ENCODE measurements at regions not wholly inside any gene's neighbourhood (a gene's known extent, or its start where the extent isn't known, plus 50 kb on each side); places are given as distances from the start of the nearest gene placed in this dataset.

- DNase-seq (ENCODE audit: low read depth, low spot score) = no peak
- no peak overlapping the region for H3K4me3 ChIP-seq (ENCODE audit: low read length)
- H3K36me3 ChIP-seq (ENCODE audit: control insufficient read depth, insufficient read depth, low read length) = no peaks in the 10 kb centered on the region
- no peaks in the 10 kb centered on the region for H3K27me3 ChIP-seq (ENCODE audit: control insufficient read depth, insufficient read depth, low read length)
- H3K27ac ChIP-seq (ENCODE audit: low read length) = no peak overlapping the region
- no CpG with 5 or more reads among the region's 3 CpGs for WGBS (ENCODE audit: insufficient coverage, insufficient read length)
- no peaks in the 10 kb centered on the region for H3K9me3 ChIP-seq (ENCODE audit: control insufficient read depth, insufficient read depth, low read length)
- peaks cover 2% of the 10 kb centered on the region; the same call in 1 of the 2 replicates for H3K4me1 ChIP-seq (ENCODE audit: control insufficient read depth, insufficient read depth, low read length)
These were observed 644.2 kb upstream of the SETBP1 start for GRCh38 chr18:44036501-44036900.

GRCh38 chr18:44039216-44039615, 641.5 kb upstream of the SETBP1 start:
- Histone ChIP-seq H3K9me3 (ENCODE audit: control insufficient read depth, insufficient read depth, low read length) (no peaks in the 10 kb centered on the region), H3K4me3 (ENCODE audit: low read length) (no peak overlapping the region), H3K36me3 (ENCODE audit: control insufficient read depth, insufficient read depth, low read length) (no peaks in the 10 kb centered on the region), H3K4me1 (ENCODE audit: control insufficient read depth, insufficient read depth, low read length) (peaks cover 2% of the 10 kb centered on the region; the same call in 1 of the 2 replicates), H3K27me3 (ENCODE audit: control insufficient read depth, insufficient read depth, low read length) (no peaks in the 10 kb centered on the region), H3K27ac (ENCODE audit: low read length) (no peak overlapping the region)
- no CpG with 5 or more reads among the region's 2 CpGs for WGBS (ENCODE audit: insufficient coverage, insufficient read length)
- no peak for DNase-seq (ENCODE audit: low read depth, low spot score)

GRCh38 chr18:44039826-44040225, 640.9 kb upstream of the SETBP1 start:
- no CpG with 5 or more reads among the region's 1 CpG for WGBS (ENCODE audit: insufficient coverage, insufficient read length)
- DNase-seq (ENCODE audit: low read depth, low spot score) = no peak
- Histone ChIP-seq H3K4me3 (ENCODE audit: low read length) (no peak overlapping the region), H3K27ac (ENCODE audit: low read length) (no peak overlapping the region), H3K4me1 (ENCODE audit: control insufficient read depth, insufficient read depth, low read length) (peaks cover 2% of the 10 kb centered on the region; the same call in 1 of the 2 replicates), H3K9me3 (ENCODE audit: control insufficient read depth, insufficient read depth, low read length) (no peaks in the 10 kb centered on the region), H3K36me3 (ENCODE audit: control insufficient read depth, insufficient read depth, low read length) (no peaks in the 10 kb centered on the region), H3K27me3 (ENCODE audit: control insufficient read depth, insufficient read depth, low read length) (no peaks in the 10 kb centered on the region)

GRCh38 chr18:44041553-44041952, 639.1 kb upstream of the SETBP1 start:
- H3K4me1 ChIP-seq (ENCODE audit: control insufficient read depth, insufficient read depth, low read length) = no peaks in the 10 kb centered on the region; the same call in 1 of the 2 replicates
- no peaks in the 10 kb centered on the region for H3K36me3 ChIP-seq (ENCODE audit: control insufficient read depth, insufficient read depth, low read length)
- H3K27me3 ChIP-seq (ENCODE audit: control insufficient read depth, insufficient read depth, low read length) = no peaks in the 10 kb centered on the region
- H3K27ac ChIP-seq (ENCODE audit: low read length) = no peak overlapping the region
- WGBS (ENCODE audit: insufficient coverage, insufficient read length) = no CpG with 5 or more reads among the region's 3 CpGs
- DNase-seq (ENCODE audit: low read depth, low spot score) = no peak
- no peaks in the 10 kb centered on the region for H3K9me3 ChIP-seq (ENCODE audit: control insufficient read depth, insufficient read depth, low read length)
- H3K4me3 ChIP-seq (ENCODE audit: low read length) = no peak overlapping the region

GRCh38 chr18:44041961-44042360, 638.7 kb upstream of the SETBP1 start:
- Histone ChIP-seq H3K4me1 (ENCODE audit: control insufficient read depth, insufficient read depth, low read length) (no peaks in the 10 kb centered on the region; the same call in 1 of the 2 replicates), H3K9me3 (ENCODE audit: control insufficient read depth, insufficient read depth, low read length) (no peaks in the 10 kb centered on the region), H3K36me3 (ENCODE audit: control insufficient read depth, insufficient read depth, low read length) (no peaks in the 10 kb centered on the region), H3K4me3 (ENCODE audit: low read length) (no peak overlapping the region), H3K27me3 (ENCODE audit: control insufficient read depth, insufficient read depth, low read length) (no peaks in the 10 kb centered on the region), H3K27ac (ENCODE audit: low read length) (no peak overlapping the region)
- WGBS (ENCODE audit: insufficient coverage, insufficient read length) = no CpG with 5 or more reads among the region's 4 CpGs
- no peak for DNase-seq (ENCODE audit: low read depth, low spot score)

- Histone ChIP-seq H3K27me3 (ENCODE audit: control insufficient read depth, insufficient read depth, low read length) (no peaks in the 10 kb centered on the region), H3K27ac (ENCODE audit: low read length) (no peak overlapping the region), H3K9me3 (ENCODE audit: control insufficient read depth, insufficient read depth, low read length) (no peaks in the 10 kb centered on the region), H3K36me3 (ENCODE audit: control insufficient read depth, insufficient read depth, low read length) (no peaks in the 10 kb centered on the region), H3K4me3 (ENCODE audit: low read length) (no peak overlapping the region), H3K4me1 (ENCODE audit: control insufficient read depth, insufficient read depth, low read length) (peaks cover 2% of the 10 kb centered on the region; the same call in 1 of the 2 replicates)
- WGBS (ENCODE audit: insufficient coverage, insufficient read length) = no CpG with 5 or more reads among the region's 8 CpGs
- DNase-seq (ENCODE audit: low read depth, low spot score) = no peak
These were observed 634.2 kb upstream of the SETBP1 start for GRCh38 chr18:44046376-44046975.

GRCh38 chr18:44047585-44047984, 633.1 kb upstream of the SETBP1 start:
- Histone ChIP-seq H3K36me3 (ENCODE audit: control insufficient read depth, insufficient read depth, low read length) (no peaks in the 10 kb centered on the region), H3K27ac (ENCODE audit: low read length) (no peak overlapping the region), H3K9me3 (ENCODE audit: control insufficient read depth, insufficient read depth, low read length) (no peaks in the 10 kb centered on the region), H3K4me1 (ENCODE audit: control insufficient read depth, insufficient read depth, low read length) (peaks cover 2% of the 10 kb centered on the region; the same call in 1 of the 2 replicates), H3K27me3 (ENCODE audit: control insufficient read depth, insufficient read depth, low read length) (no peaks in the 10 kb centered on the region), H3K4me3 (ENCODE audit: low read length) (no peak overlapping the region)
- no peak for DNase-seq (ENCODE audit: low read depth, low spot score)
- no CpG with 5 or more reads among the region's 3 CpGs for WGBS (ENCODE audit: insufficient coverage, insufficient read length)

- Histone ChIP-seq H3K4me1 (ENCODE audit: control insufficient read depth, insufficient read depth, low read length) (peaks cover 2% of the 10 kb centered on the region; the same call in 1 of the 2 replicates), H3K27ac (ENCODE audit: low read length) (no peak overlapping the region), H3K4me3 (ENCODE audit: low read length) (no peak overlapping the region), H3K36me3 (ENCODE audit: control insufficient read depth, insufficient read depth, low read length) (no peaks in the 10 kb centered on the region), H3K27me3 (ENCODE audit: control insufficient read depth, insufficient read depth, low read length) (no peaks in the 10 kb centered on the region), H3K9me3 (ENCODE audit: control insufficient read depth, insufficient read depth, low read length) (no peaks in the 10 kb centered on the region)
- no peak for DNase-seq (ENCODE audit: low read depth, low spot score)
- WGBS (ENCODE audit: insufficient coverage, insufficient read length) = no CpG with 5 or more reads among the region's 3 CpGs
These were observed 632.3 kb upstream of the SETBP1 start for GRCh38 chr18:44048435-44048834.

GRCh38 chr18:44048846-44049245, 631.8 kb upstream of the SETBP1 start:
- H3K9me3 ChIP-seq (ENCODE audit: control insufficient read depth, insufficient read depth, low read length) = no peaks in the 10 kb centered on the region
- H3K36me3 ChIP-seq (ENCODE audit: control insufficient read depth, insufficient read depth, low read length) = no peaks in the 10 kb centered on the region
- H3K27ac ChIP-seq (ENCODE audit: low read length) = no peak overlapping the region
- no peaks in the 10 kb centered on the region for H3K27me3 ChIP-seq (ENCODE audit: control insufficient read depth, insufficient read depth, low read length)
- H3K4me3 ChIP-seq (ENCODE audit: low read length) = no peak overlapping the region
- DNase-seq (ENCODE audit: low read depth, low spot score) = no peak
- WGBS (ENCODE audit: insufficient coverage, insufficient read length) = no CpG with 5 or more reads among the region's 2 CpGs
- H3K4me1 ChIP-seq (ENCODE audit: control insufficient read depth, insufficient read depth, low read length) = peaks cover 2% of the 10 kb centered on the region; the same call in 1 of the 2 replicates

- WGBS (ENCODE audit: insufficient coverage, insufficient read length) = no CpG with 5 or more reads among the region's 1 CpG
- no peak overlapping the region for H3K27ac ChIP-seq (ENCODE audit: low read length)
- no peak for DNase-seq (ENCODE audit: low read depth, low spot score)
- H3K4me3 ChIP-seq (ENCODE audit: low read length) = no peak overlapping the region
- H3K36me3 ChIP-seq (ENCODE audit: control insufficient read depth, insufficient read depth, low read length) = no peaks in the 10 kb centered on the region
- peaks cover 2% of the 10 kb centered on the region; the same call in 1 of the 2 replicates for H3K4me1 ChIP-seq (ENCODE audit: control insufficient read depth, insufficient read depth, low read length)
- H3K9me3 ChIP-seq (ENCODE audit: control insufficient read depth, insufficient read depth, low read length) = no peaks in the 10 kb centered on the region
- no peaks in the 10 kb centered on the region for H3K27me3 ChIP-seq (ENCODE audit: control insufficient read depth, insufficient read depth, low read length)
These were observed 629.7 kb upstream of the SETBP1 start for GRCh38 chr18:44051026-44051425.

- Histone ChIP-seq H3K27ac (ENCODE audit: low read length) (no peak overlapping the region), H3K36me3 (ENCODE audit: control insufficient read depth, insufficient read depth, low read length) (no peaks in the 10 kb centered on the region), H3K9me3 (ENCODE audit: control insufficient read depth, insufficient read depth, low read length) (no peaks in the 10 kb centered on the region; the same call in 1 of the 2 replicates), H3K27me3 (ENCODE audit: control insufficient read depth, insufficient read depth, low read length) (no peaks in the 10 kb centered on the region), H3K4me3 (ENCODE audit: low read length) (no peak overlapping the region), H3K4me1 (ENCODE audit: control insufficient read depth, insufficient read depth, low read length) (peaks cover 2% of the 10 kb centered on the region; the same call in 1 of the 2 replicates)
- no CpG with 5 or more reads among the region's 1 CpG for whole genome bisulfite sequencing (ENCODE audit: insufficient coverage, insufficient read length)
- DNase-seq (ENCODE audit: low read depth, low spot score) = no peak
These were observed 626.2 kb upstream of the SETBP1 start for GRCh38 chr18:44054514-44054913.
